Activated naive CD4-positive, alpha-beta T cell treated with anti-CD3 and anti-CD28 coated beads for 36 hours (primary cell): ENCODE measurements at regions not wholly inside any gene's neighbourhood (a gene's known extent, or its start where the extent isn't known, plus 50 kb on each side); places are given as distances from the start of the nearest gene placed in this dataset.

Source experiments
- CTCF ChIA-PET: fragments of 350-600 bp; sonication (Branson Sonifier 250); formaldehyde crosslinking; loops from one replicate; lab custom pipeline; 2021; ENCODE audit warnings: antibody characterized with exemption; lab: Charles Lee
- DNase-seq: peaks from one replicate; pipeline ENCODE4 v3.0.0-alpha.2; 2020
- H3K27ac Mint-ChIP-seq: one replicate; pipeline ENCODE4 v1.8.0; 2021; ENCODE audit warnings: mild to moderate bottlenecking, mixed read lengths
- H3K27me3 Mint-ChIP-seq: one replicate; pipeline ENCODE4 v1.8.0; 2021; ENCODE audit warnings: low read depth, mixed read lengths
- H3K36me3 Mint-ChIP-seq: one replicate; pipeline ENCODE4 v1.8.0; 2021; ENCODE audit warnings: low read depth, mixed read lengths
- H3K4me1 Mint-ChIP-seq: one replicate; pipeline ENCODE4 v1.8.0; 2021; ENCODE audit warnings: low read depth, mixed read lengths
- H3K4me3 Mint-ChIP-seq: one replicate; pipeline ENCODE4 v1.8.0; 2021; ENCODE audit warnings: mild to moderate bottlenecking, moderate library complexity, mixed read lengths
- H3K9me3 Mint-ChIP-seq: one replicate; pipeline ENCODE4 v1.8.0; 2021; ENCODE audit warnings: mixed read lengths
- intact Hi-C: fragments of 100-400 bp; cut with micrococcal nuclease; formaldehyde crosslinking; loops from one replicate; pipeline ENCODE4 v1.15.1; 2023

DNA sequence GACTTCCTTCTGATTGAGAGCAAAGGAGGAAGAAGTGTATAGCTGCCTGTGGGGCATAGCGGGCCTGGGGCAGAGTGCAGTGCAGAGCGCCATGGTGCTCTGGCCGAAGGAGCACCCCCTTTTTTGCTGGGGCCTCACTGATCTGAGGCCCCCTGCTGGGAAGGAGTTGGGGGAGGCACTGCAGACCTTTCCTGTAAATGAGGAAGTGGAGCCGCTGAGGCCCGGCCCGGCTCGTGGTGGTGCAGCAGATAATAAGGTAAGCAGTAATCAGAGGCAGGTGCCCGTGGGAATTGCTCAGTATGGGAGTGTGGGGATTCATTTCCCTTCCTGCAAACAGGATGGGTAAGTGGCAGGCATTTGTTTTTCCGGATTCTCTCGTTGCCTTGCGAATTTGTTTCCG, 373.7 kb upstream of the MKI67 start:
- Mint-ChIP-seq H3K4me1 (no peaks in the 10 kb centered on the region), H3K27me3 (peaks cover 2% of the 10 kb centered on the region), H3K9me3 (no peaks in the 10 kb centered on the region), H3K27ac (no peak overlapping the region), H3K4me3 (no peak overlapping the region), H3K36me3 (no peaks in the 10 kb centered on the region)
- CTCF ChIA-PET, result no interaction called here
- no peak for DNase-seq
- intact Hi-C loops, result no loop called here

DNA sequence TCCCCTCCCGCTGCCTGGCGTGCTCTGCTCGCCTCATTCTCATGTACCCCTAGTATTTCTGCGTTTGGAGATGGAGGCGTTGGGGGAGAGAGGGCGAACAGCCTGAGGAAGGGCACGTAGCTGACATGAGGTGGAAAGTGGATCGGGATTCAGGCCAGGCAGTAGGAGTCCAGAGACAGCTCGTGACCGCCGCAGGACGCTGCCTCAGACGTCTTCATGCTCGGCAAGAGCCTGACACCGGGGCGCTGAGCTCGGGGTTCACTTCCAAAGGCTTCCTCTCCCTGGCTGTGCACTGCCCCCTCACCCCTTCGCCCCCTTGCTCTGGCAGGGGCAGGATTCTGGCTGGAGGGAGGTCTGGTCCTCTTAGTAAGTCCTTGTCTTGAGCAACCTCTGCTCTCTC, 374.4 kb upstream of the MKI67 start:
- intact Hi-C loops, result no loop called here
- Mint-ChIP-seq H3K36me3 (no peaks in the 10 kb centered on the region), H3K4me3 (no peak overlapping the region), H3K27me3 (peaks cover 2% of the 10 kb centered on the region), H3K27ac (no peak overlapping the region), H3K4me1 (no peaks in the 10 kb centered on the region), H3K9me3 (no peaks in the 10 kb centered on the region)
- CTCF ChIA-PET, result no interaction called here
- no peak for DNase-seq

DNA sequence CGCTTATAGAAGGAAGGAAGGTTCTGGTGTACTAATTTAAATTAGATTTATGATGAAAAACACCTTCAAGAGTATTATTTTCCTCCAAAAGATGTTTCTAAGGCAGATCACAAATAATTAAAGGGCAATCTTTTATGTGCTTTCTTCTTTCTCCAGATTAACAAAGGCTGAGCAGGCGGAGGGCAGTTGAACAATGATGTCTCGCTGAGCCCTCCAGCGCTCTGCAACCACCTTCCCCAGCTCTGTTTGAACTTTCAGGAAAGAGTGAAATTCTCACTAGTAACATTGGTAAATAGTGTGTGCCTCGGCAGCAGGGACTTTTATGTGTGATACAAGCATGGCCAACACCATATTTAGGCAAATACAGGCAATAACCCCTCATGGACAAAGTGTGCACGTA, 379.1 kb upstream of the MKI67 start:
- CTCF ChIA-PET, result no interaction called here
- H3K4me3 Mint-ChIP-seq, result no peak overlapping the region
- peaks cover 2% of the 10 kb centered on the region for H3K27me3 Mint-ChIP-seq
- no peaks in the 10 kb centered on the region for H3K36me3 Mint-ChIP-seq
- peaks cover 4% of the 10 kb centered on the region for H3K9me3 Mint-ChIP-seq
- no peak overlapping the region for H3K27ac Mint-ChIP-seq
- no peak for DNase-seq
- intact Hi-C loops, result no loop called here
- no peaks in the 10 kb centered on the region for H3K4me1 Mint-ChIP-seq

DNA sequence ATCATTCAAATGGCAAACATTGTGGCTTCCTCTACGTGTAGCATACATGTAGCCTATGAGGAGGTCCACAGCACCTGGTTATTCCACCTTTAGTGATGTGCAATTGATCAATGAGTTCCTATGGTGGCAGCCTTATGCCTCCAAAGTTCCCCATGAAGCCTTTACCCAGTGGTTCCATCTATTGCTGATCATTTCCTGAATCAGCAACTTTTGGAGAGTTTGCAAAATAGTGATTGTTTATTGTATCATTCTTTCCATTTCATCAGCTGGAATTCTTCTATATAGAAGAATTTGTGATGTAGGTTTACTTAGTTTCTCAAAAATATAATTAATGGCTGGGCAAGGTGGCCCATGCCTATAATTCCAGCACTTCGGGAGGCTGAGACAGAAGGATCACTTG, 380.2 kb upstream of the MKI67 start:
- DNase-seq, result no peak
- intact Hi-C loops, result no loop called here
- Mint-ChIP-seq H3K4me1 (no peaks in the 10 kb centered on the region), H3K36me3 (no peaks in the 10 kb centered on the region), H3K4me3 (no peak overlapping the region), H3K27me3 (peaks cover 2% of the 10 kb centered on the region), H3K9me3 (peaks cover 4% of the 10 kb centered on the region), H3K27ac (no peak overlapping the region)
- CTCF ChIA-PET, result no interaction called here

DNA sequence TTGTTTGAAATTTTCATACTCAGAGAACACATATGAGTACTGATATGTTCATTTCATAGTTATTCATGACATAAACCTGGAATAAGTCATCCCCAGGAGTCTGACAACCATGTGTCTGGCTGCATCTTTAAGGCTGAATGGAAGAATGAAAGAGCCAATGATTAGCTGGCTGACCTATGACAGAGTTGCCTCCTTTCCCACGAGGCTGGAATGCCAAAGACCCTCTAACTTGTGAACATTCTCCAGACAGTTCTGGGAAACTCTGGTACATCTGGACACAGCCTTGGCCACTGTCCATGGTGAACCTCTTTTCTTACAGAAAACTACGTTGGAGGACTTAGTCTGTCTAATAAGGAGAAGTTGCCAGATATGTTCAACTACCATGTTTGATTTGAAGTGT, 380.8 kb upstream of the MKI67 start:
- no peak for DNase-seq
- H3K27ac Mint-ChIP-seq, result no peak overlapping the region
- no peaks in the 10 kb centered on the region for H3K36me3 Mint-ChIP-seq
- intact Hi-C loops, result no loop called here
- peaks cover 4% of the 10 kb centered on the region for H3K9me3 Mint-ChIP-seq
- CTCF ChIA-PET, result no interaction called here
- peaks cover 2% of the 10 kb centered on the region for H3K27me3 Mint-ChIP-seq
- H3K4me1 Mint-ChIP-seq, result no peaks in the 10 kb centered on the region
- no peak overlapping the region for H3K4me3 Mint-ChIP-seq

DNA sequence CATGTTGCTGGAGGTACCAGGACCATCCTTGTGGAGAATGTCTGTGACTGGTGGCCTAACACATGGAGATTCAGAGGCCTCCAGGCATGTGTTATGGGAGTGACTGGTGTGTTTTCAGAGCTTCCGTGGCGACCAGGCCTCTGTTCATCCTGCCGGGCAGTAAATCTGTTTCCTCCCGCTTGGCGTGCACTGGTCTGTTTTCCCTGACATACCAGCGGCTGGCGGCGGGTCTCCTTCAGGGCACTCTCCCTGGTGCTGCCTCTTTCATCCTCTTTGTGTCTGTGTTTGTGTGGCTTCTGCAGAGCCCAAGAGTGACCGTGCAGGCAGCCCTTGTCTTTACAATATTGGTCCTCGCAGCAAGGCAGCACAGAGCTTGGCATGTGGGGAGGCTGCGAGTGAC, 385.1 kb upstream of the MKI67 start:
- Mint-ChIP-seq H3K36me3 (no peaks in the 10 kb centered on the region), H3K9me3 (peaks cover 4% of the 10 kb centered on the region), H3K27me3 (no peaks in the 10 kb centered on the region), H3K27ac (no peak overlapping the region), H3K4me3 (no peak overlapping the region), H3K4me1 (no peaks in the 10 kb centered on the region)
- intact Hi-C loops, result no loop called here
- DNase-seq, result no peak
- CTCF ChIA-PET, result no interaction called here

DNA sequence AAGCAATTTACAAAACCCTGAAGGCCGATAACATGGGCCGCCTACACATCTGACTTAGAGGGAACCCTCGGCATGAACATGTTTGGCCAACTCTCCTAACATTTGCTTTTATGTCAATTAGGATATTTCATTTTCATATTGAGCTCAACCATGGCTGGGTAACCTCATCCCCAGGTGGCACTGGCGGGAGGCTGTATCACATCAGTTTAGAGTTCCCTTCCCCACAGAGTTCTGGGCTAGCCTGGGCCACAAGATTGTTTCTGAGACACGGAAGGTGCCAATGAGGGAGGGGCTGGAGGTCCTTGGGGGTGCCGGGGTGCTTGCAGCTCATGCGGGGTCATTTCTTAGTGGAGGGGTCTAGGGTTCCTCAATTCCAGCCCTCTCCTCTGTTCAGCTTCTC, 386.5 kb upstream of the MKI67 start:
- Mint-ChIP-seq H3K4me3 (no peak overlapping the region), H3K27ac (no peak overlapping the region)

DNA sequence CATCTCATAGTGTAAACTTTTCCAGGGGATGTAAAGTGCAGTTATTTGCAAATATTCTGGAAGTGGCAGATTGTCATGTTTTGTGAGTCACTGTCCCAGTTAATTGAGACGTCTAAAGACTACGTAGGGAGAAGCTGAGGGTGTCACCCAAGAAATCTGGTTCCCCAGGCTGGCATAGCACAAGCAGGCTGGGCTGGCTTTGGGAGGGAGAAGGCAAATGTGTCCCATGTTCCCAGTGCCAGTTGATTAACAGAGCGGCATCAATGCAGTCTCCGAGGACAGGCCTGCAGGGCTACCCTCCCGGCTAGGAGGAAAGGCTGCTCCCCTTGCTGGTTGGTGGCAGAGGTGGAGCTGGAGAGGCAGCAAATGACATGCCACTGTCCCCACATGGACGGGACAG, 388.3 kb upstream of the MKI67 start:
- Mint-ChIP-seq H3K4me1 (no peaks in the 10 kb centered on the region), H3K4me3 (no peak overlapping the region), H3K27ac (no peak overlapping the region), H3K9me3 (no peaks in the 10 kb centered on the region), H3K27me3 (no peaks in the 10 kb centered on the region), H3K36me3 (no peaks in the 10 kb centered on the region)
- DNase-seq, result no peak
- CTCF ChIA-PET, result no interaction called here
- intact Hi-C loops, result no loop called here

More for the DNA sequence above, 386.5 kb upstream of the MKI67 start:
- DNase-seq, result no peak
- Mint-ChIP-seq H3K4me1 (no peaks in the 10 kb centered on the region), H3K9me3 (peaks cover 4% of the 10 kb centered on the region), H3K27me3 (no peaks in the 10 kb centered on the region), H3K36me3 (no peaks in the 10 kb centered on the region)
- CTCF ChIA-PET, result interaction anchor here (0.7 kb wide), 1 partner anchor 36 kb away, joined by 3 read pairs; no protein-coding TSS in a partner anchor
- intact Hi-C loops, result no loop called here

DNA sequence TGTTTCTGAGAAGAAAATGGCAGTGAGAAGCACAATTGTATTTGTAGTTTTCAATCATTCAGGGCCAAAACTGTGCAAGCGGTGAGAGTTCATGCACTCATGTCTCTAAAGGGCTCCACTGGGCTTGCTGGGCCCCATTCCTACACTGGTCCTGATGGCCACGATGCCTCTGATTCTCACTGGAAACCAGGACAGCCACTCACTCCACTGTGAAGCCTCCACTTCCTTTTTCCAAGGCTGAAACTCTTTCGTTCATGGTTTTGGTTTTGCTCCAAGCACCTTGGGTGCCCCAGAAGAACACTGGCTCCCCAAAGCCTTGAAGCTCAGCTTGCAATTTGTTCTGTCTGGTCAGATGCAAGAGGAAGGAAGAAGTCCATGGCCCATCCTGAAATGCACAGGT, 390.0 kb upstream of the MKI67 start:
- H3K27me3 Mint-ChIP-seq, result no peaks in the 10 kb centered on the region
- H3K27ac Mint-ChIP-seq, result no peak overlapping the region
- no peaks in the 10 kb centered on the region for H3K36me3 Mint-ChIP-seq
- no peak overlapping the region for H3K4me3 Mint-ChIP-seq
- intact Hi-C loops, result no loop called here
- DNase-seq, result no peak
- CTCF ChIA-PET, result no interaction called here
- H3K4me1 Mint-ChIP-seq, result no peaks in the 10 kb centered on the region
- no peaks in the 10 kb centered on the region for H3K9me3 Mint-ChIP-seq

DNA sequence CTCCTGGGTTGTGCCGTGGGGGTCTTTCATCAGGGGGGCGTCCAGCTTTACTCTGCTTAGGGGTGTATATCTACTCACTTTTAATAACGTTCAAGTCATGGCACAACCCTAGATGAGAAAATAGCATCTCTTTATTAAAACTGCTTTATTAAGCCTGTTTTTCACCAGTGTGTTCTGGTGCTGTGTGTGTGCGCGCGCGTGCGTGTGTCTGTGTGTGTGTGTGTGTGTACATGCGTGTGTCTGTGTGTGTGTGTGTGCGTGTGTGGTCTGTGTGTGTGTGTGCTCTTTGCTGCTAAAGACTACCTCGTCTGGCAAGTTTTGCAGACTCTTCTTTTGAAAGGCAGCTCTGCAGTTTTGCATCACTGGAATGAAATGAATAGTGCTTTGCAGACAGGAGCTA, 390.9 kb upstream of the MKI67 start:
- H3K4me3 Mint-ChIP-seq, result no peak overlapping the region
- H3K9me3 Mint-ChIP-seq, result no peaks in the 10 kb centered on the region
- no peak for DNase-seq
- intact Hi-C loops, result no loop called here
- CTCF ChIA-PET, result no interaction called here
- no peak overlapping the region for H3K27ac Mint-ChIP-seq
- H3K4me1 Mint-ChIP-seq, result no peaks in the 10 kb centered on the region
- H3K36me3 Mint-ChIP-seq, result no peaks in the 10 kb centered on the region
- H3K27me3 Mint-ChIP-seq, result no peaks in the 10 kb centered on the region

DNA sequence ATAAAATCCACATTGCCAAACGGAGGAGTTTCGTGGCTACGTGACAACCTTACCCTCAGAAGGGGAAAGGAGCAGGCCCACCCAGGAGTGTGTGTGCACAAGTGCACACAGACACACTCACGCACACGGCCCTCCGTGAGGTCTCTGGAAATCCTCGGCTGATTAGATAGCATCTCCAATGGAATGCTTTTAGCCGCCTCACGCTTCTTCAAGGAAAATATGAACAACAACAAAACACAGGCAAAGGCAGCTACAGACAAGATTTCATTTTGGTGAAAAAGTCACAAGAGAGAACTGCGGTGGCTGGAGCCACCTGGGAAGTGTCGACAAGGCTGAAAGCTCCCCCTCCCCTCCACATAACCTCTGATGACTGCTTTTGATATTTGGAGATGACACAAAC, 391.8 kb upstream of the MKI67 start:
- H3K27ac Mint-ChIP-seq, result no peak overlapping the region
- CTCF ChIA-PET, result interaction anchor here (0.9 kb wide), 1 partner anchor 12 kb away, joined by 3 read pairs; no protein-coding TSS in a partner anchor
- H3K9me3 Mint-ChIP-seq, result no peaks in the 10 kb centered on the region

DNA sequence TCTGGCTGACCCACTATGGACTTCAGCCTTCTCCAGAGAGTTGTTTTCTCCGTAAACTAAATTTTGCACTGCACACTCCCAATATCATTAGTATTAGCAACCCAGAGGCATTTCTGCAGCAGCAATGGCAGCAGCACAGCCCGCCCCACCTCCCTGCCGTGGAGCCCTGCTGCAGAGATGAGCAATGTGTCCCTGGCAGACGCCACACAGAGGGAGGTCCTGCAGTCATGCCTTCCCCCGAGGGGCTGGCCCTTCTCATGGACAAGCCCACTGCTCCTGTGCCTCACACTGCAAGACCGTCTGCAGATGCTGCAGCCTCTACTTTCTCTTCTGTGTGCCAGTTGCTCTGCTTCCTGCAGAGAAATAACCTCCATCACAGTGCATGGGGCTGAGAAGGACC, 393.4 kb upstream of the MKI67 start:
- Mint-ChIP-seq H3K27me3 (no peaks in the 10 kb centered on the region), H3K4me1 (no peaks in the 10 kb centered on the region), H3K36me3 (no peaks in the 10 kb centered on the region), H3K27ac (no peak overlapping the region), H3K9me3 (no peaks in the 10 kb centered on the region), H3K4me3 (no peak overlapping the region)
- CTCF ChIA-PET, result no interaction called here
- intact Hi-C loops, result no loop called here
- DNase-seq, result no peak

More for the DNA sequence above, 391.8 kb upstream of the MKI67 start:
- DNase-seq, result no peak
- Mint-ChIP-seq H3K27me3 (no peaks in the 10 kb centered on the region), H3K36me3 (no peaks in the 10 kb centered on the region), H3K4me1 (no peaks in the 10 kb centered on the region), H3K4me3 (no peak overlapping the region)
- intact Hi-C loops, result no loop called here

DNA sequence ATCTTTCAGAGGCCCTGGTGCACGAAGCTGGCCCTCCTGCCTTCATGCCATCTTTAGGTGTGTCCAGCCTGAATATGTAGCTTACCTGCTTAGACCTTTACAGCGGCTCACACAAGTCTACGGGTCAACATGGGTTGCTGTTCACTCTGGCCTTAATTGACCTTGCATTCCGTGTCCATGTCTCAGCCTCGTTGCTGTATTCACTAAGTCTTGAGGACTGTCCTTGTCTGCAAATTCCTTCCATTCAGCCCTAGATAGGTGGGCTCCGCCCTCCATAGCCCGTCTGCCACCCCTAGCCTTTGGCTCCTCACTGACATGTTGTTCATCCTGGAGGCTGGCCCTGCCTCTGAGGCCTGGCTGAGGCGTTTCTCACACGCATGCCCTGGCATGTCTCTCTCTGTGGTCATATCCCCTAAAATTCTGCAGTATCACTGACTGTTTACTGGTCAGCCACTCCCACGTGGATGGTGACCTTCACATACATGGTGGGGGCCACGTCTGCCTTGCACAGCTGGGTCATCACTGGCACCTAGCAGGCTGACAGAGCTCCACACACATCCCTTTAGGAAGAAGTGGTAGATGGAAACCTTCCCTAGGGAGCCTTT, 394.1 kb upstream of the MKI67 start:
- intact Hi-C loops, result no loop called here

More for the DNA sequence above, 394.1 kb upstream of the MKI67 start:
- H3K4me1 Mint-ChIP-seq, result no peaks in the 10 kb centered on the region
- H3K4me3 Mint-ChIP-seq, result no peak overlapping the region
- H3K27me3 Mint-ChIP-seq, result no peaks in the 10 kb centered on the region
- H3K27ac Mint-ChIP-seq, result no peak overlapping the region
- CTCF ChIA-PET, result no interaction called here
- H3K9me3 Mint-ChIP-seq, result no peaks in the 10 kb centered on the region
- DNase-seq, result no peak
- no peaks in the 10 kb centered on the region for H3K36me3 Mint-ChIP-seq
